Cardiac fibroblast (primary cell): ENCODE measurements at regions not wholly inside any gene's neighbourhood (a gene's known extent, or its start where the extent isn't known, plus 50 kb on each side); places are given as distances from the start of the nearest gene placed in this dataset.
A peak's percentile ranks its signal among the peaks of the same experiment; 100 is the strongest.

Source experiments
- DNase-seq, 2 donors: peaks; one replicate each; pipeline versions ENCODE4 v3.0.0 to v3.0.0-alpha.2; 2010; ENCODE audit warnings: low read depth in 2 of 2
- H3K4me3 ChIP-seq, 2 donors: replicated peaks in 1 of 2; 1 replicate in 1 of 2; 2 replicates in 1 of 2; pipeline ENCODE4 v1.5.1; 2011; ENCODE audit warnings: low read depth in 2 of 2, low read length in 2 of 2, mild to moderate bottlenecking in 2 of 2, moderate library complexity in 1 of 2
- CTCF ChIP-seq: IDR thresholded peaks from one replicate; pipeline ENCODE4 v1.5.1; 2011; ENCODE audit warnings: low read depth, mild to moderate bottlenecking, low read length, inconsistent platforms

- TF ChIP-seq CTCF: no peak
- no peak overlapping the region for H3K4me3 ChIP-seq
- peak; percentile 13 to 26 for DNase-seq
These were observed 50.2 kb upstream of the IVNS1ABP start for GRCh38 chr1:185367218-185367617.
